Glutamatergic neuron (in vitro differentiated cells): ENCODE measurements at regions not wholly inside any gene's neighbourhood (a gene's known extent, or its start where the extent isn't known, plus 50 kb on each side); places are given as distances from the start of the nearest gene placed in this dataset.

Source experiments
- DNase-seq: peaks from one replicate; pipeline ENCODE4 v3.0.0; 2022
- H3K27ac Mint-ChIP-seq: one replicate; pipeline ENCODE4 v1.8.0; 2020; ENCODE audit warnings: mild to moderate bottlenecking, mixed read lengths, inconsistent platforms; ENCODE audit not compliant: unreplicated experiment
- H3K27me3 Mint-ChIP-seq: one replicate; pipeline ENCODE4 v1.8.0; 2020; ENCODE audit warnings: mild to moderate bottlenecking, moderate library complexity, mixed read lengths, inconsistent platforms; ENCODE audit not compliant: unreplicated experiment
- H3K36me3 Mint-ChIP-seq: one replicate; pipeline ENCODE4 v1.8.0; 2020; ENCODE audit warnings: mild to moderate bottlenecking, mixed read lengths, inconsistent platforms; ENCODE audit not compliant: unreplicated experiment
- H3K4me1 Mint-ChIP-seq: one replicate; pipeline ENCODE4 v1.8.0; 2020; ENCODE audit warnings: mild to moderate bottlenecking, low read depth, mixed read lengths, inconsistent platforms; ENCODE audit not compliant: unreplicated experiment
- H3K4me3 Mint-ChIP-seq: one replicate; pipeline ENCODE4 v1.8.0; 2020; ENCODE audit warnings: mild to moderate bottlenecking, mixed read lengths, inconsistent platforms; ENCODE audit not compliant: unreplicated experiment
- H3K9me3 Mint-ChIP-seq: one replicate; pipeline ENCODE4 v1.8.0; 2020; ENCODE audit warnings: mild to moderate bottlenecking, moderate library complexity, mixed read lengths, inconsistent platforms; ENCODE audit not compliant: unreplicated experiment
- CTCF ChIP-seq: fragments of 200-600 bp; sonication (generic); IDR thresholded peaks from one replicate; pipeline ENCODE4 v1.5.0; 2021; ENCODE audit not compliant: partially characterized antibody, unreplicated experiment

- peaks cover 26% of the 10 kb centered on the region for H3K4me1 Mint-ChIP-seq
- peaks cover 2% of the 10 kb centered on the region for H3K27me3 Mint-ChIP-seq
- H3K27ac Mint-ChIP-seq: no peak overlapping the region
- H3K9me3 Mint-ChIP-seq: no peaks in the 10 kb centered on the region
- no peak for TF ChIP-seq CTCF
- no peak for DNase-seq
- no peak overlapping the region for H3K4me3 Mint-ChIP-seq
- H3K36me3 Mint-ChIP-seq: no peaks in the 10 kb centered on the region
Measured at GRCh38 chr11:91796999-91797398, 427.6 kb upstream of the FAT3 start.

- Mint-ChIP-seq H3K36me3 (no peaks in the 10 kb centered on the region), H3K4me3 (no peak overlapping the region), H3K9me3 (peaks cover 4% of the 10 kb centered on the region), H3K4me1 (peaks cover 29% of the 10 kb centered on the region), H3K27me3 (peaks cover 2% of the 10 kb centered on the region), H3K27ac (no peak overlapping the region)
- no peak for TF ChIP-seq CTCF
- DNase-seq: no peak
Measured at GRCh38 chr11:91795139-91795887, 429.3 kb upstream of the FAT3 start.

GRCh38 chr11:91794146-91794545 lies 430.5 kb upstream of the FAT3 start:
- H3K9me3 Mint-ChIP-seq: peaks cover 6% of the 10 kb centered on the region
- no peak overlapping the region for H3K4me3 Mint-ChIP-seq
- TF ChIP-seq CTCF: no peak
- DNase-seq: no peak
- H3K27me3 Mint-ChIP-seq: peaks cover 4% of the 10 kb centered on the region
- H3K4me1 Mint-ChIP-seq: peaks cover 25% of the 10 kb centered on the region
- no peak overlapping the region for H3K27ac Mint-ChIP-seq
- H3K36me3 Mint-ChIP-seq: no peaks in the 10 kb centered on the region

GRCh38 chr11:91792779-91793262 lies 431.8 kb upstream of the FAT3 start:
- Mint-ChIP-seq H3K9me3 (peaks cover 6% of the 10 kb centered on the region), H3K27me3 (peaks cover 4% of the 10 kb centered on the region), H3K27ac (peak overlapping the region; percentile 91), H3K4me1 (peaks cover 25% of the 10 kb centered on the region), H3K36me3 (no peaks in the 10 kb centered on the region), H3K4me3 (peak overlapping the region; percentile 72)
- no peak for TF ChIP-seq CTCF
- no peak for DNase-seq

GRCh38 chr11:91791171-91791468 lies 433.5 kb upstream of the FAT3 start:
- peaks cover 4% of the 10 kb centered on the region for H3K27me3 Mint-ChIP-seq
- no peaks in the 10 kb centered on the region for H3K36me3 Mint-ChIP-seq
- H3K4me3 Mint-ChIP-seq: no peak overlapping the region
- DNase-seq: no peak
- H3K4me1 Mint-ChIP-seq: peaks cover 25% of the 10 kb centered on the region
- peak overlapping the region; percentile 91 for H3K27ac Mint-ChIP-seq
- peaks cover 6% of the 10 kb centered on the region for H3K9me3 Mint-ChIP-seq
- TF ChIP-seq CTCF: no peak
